ENCODE measurements at regions not wholly inside any gene's neighbourhood (a gene's known extent, or its start where the extent isn't known, plus 50 kb on each side); places are given as distances from the start of the nearest gene placed in this dataset.

DNA sequence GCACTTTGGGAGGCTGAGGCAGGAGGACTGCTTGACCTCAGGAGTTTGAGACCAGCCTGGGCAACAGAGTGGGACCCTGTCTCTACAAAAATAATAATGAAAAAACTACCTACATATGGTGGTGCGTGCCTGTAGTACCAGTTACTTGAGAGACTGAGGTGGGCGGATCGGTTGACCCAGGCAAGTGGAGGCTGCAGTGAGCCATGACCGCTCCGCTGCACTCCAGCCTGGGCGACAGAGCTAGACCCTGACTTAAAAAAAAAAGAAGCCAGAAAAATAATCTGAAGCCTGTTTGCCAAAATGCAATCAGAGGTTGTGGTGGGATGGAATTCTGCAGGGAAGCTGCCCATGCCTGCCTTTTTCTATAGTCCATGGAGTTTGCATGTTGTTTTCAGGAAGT, 50.4 kb upstream of the GGTA1 start:
- Histone ChIP-seq H3K18ac (ENCODE audit: low read length) (no peak overlapping the region), H3K9ac (ENCODE audit: low read length) (no peak overlapping the region), H3K36me3 (ENCODE audit: control insufficient read depth, insufficient read depth, low read length) (no peaks in the 10 kb centered on the region), H3K4me3 (ENCODE audit: low read length) (no peak overlapping the region), H3K79me1 (ENCODE audit: low read length) (no peaks in the 10 kb centered on the region), H2BK5ac (ENCODE audit: low read length) (no peak overlapping the region), H3K27me3 (ENCODE audit: insufficient read depth, low read length, poor library complexity) (no peaks in the 10 kb centered on the region), H3K4me2 (ENCODE audit: low read length) (no peak overlapping the region), H3K4me1 (ENCODE audit: control insufficient read depth, low read depth, low read length) (no peaks in the 10 kb centered on the region), H2BK15ac (replicated peaks; ENCODE audit: low read depth) (no peak overlapping the region), H3K56ac (ENCODE audit: low read length) (no peak overlapping the region), H4K8ac (ENCODE audit: low read depth, low read length) (no peak overlapping the region), H2BK120ac (ENCODE audit: low read depth, low read length) (no peak overlapping the region), H3K79me2 (ENCODE audit: control insufficient read depth, insufficient read depth, low read length) (no peaks in the 10 kb centered on the region), H3K27ac (ENCODE audit: low read depth, low read length) (no peak overlapping the region), H3K4ac (ENCODE audit: low read depth, low read length) (no peak overlapping the region), H4K5ac (ENCODE audit: low read length) (no peak overlapping the region), H2AK5ac (ENCODE audit: low read length) (no peak overlapping the region), H3K23ac (ENCODE audit: low read length) (no peak overlapping the region)
- no peak for DNase-seq
- no CpG with 5 or more reads among the region's 6 CpGs for WGBS (ENCODE audit: extremely low coverage, insufficient coverage, low lambda C conversion rate)

DNA sequence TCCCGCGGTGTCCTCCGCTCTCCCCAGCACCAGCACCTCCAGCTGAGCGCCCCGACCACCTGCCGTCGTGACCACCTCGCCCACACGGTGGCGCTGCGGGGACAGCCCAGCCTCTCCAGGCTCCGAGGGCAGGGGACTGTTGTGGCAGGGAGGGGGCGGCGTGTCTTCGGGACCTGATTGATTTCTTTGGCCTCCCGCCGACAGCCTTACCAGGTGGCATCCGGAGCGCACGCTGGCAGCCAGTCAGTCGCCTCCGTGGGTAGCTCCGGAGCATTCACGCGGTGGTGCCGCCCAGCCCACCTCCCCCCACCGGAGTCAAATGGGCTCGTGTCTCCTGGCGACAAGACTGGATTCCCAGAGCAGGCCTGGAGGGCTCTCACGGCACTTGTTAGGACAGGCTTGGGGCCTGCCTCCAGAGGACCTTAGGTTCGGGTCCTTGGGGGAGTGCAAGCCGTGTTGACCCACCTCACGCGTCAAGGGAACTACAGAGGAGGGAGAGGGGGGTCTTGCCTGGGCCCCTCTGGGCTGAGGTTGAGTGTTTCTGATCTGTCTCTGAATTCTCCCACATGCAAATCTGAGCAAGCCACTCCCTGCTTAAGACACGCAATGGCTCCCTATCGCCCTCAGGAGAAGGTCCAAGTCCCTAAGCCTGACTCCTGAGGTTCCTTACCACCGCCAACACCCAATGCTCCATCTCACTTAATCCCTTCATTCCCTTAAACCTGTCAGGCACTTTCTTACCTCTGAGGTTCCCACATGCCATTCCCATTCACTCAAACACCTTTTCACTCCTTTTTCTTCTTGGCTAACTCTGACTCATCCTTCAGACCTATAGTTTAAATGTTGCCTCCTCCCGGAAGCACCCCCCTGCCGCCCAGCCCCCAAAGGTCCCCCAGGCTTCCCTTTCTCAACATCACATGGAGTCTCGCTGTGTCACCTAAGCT, 51.2 kb upstream of the GGTA1 start:
- Histone ChIP-seq H3K79me1 (ENCODE audit: low read length) (no peaks in the 10 kb centered on the region), H3K4me1 (ENCODE audit: control insufficient read depth, low read depth, low read length) (no peaks in the 10 kb centered on the region), H2AK5ac (ENCODE audit: low read length) (no peak overlapping the region), H3K18ac (ENCODE audit: low read length) (no peak overlapping the region), H3K23ac (ENCODE audit: low read length) (no peak overlapping the region), H3K36me3 (ENCODE audit: control insufficient read depth, insufficient read depth, low read length) (no peaks in the 10 kb centered on the region), H2BK15ac (replicated peaks; ENCODE audit: low read depth) (no peak overlapping the region), H3K27ac (ENCODE audit: low read depth, low read length) (no peak overlapping the region), H3K27me3 (ENCODE audit: insufficient read depth, low read length, poor library complexity) (no peaks in the 10 kb centered on the region), H3K4ac (ENCODE audit: low read depth, low read length) (no peak overlapping the region), H3K9ac (ENCODE audit: low read length) (peak overlapping the region; percentile 51), H3K56ac (ENCODE audit: low read length) (peak overlapping the region; percentile 87), H4K8ac (ENCODE audit: low read depth, low read length) (no peak overlapping the region), H2BK5ac (ENCODE audit: low read length) (no peak overlapping the region), H2BK120ac (ENCODE audit: low read depth, low read length) (no peak overlapping the region), H3K4me2 (ENCODE audit: low read length) (peak overlapping the region; percentile 51), H4K5ac (ENCODE audit: low read length) (no peak overlapping the region), H3K4me3 (ENCODE audit: low read length) (no peak overlapping the region), H3K79me2 (ENCODE audit: control insufficient read depth, insufficient read depth, low read length) (no peaks in the 10 kb centered on the region)
- WGBS (ENCODE audit: extremely low coverage, insufficient coverage, low lambda C conversion rate): no CpG with 5 or more reads among the region's 40 CpGs
- DNase-seq: peak; percentile 87

DNA sequence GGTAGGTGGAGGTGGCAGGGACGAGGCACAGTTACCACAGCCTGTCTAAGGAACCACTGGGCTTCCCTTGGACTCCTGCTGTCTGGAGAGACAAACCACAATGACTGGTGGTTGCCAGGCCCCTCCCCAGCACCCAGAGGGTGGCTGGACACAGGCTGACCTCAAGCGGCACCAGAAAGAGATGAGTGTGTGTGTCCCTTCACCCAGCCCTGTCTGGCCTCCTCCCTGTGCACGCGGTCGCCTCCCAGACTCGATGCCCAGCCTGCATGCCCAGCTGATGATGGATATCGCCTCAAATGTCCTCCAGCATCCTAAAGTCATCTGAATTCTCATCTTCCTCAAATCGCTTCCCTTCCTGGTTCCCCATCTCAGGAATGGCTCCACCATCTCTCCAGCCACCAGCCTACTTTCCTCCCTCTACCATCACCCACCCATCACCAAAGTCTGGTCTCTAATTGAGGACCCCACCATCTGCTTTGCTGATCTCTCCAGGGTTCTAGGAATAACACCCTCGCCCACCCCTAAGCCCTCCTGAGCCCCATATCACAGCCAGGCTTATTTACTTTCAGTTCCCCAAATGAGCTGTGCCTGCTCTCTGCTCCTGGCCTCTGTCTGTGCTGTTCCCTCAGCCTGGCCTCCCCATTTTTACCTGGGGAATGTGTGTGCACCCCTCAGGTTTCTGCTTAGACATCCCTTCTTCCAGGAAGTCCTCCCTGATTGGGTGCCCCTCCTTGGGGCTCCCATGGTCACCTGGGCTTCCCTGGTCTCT, 52.5 kb upstream of the GGTA1 start:
- no CpG with 5 or more reads among the region's 9 CpGs for WGBS (ENCODE audit: extremely low coverage, insufficient coverage, low lambda C conversion rate)
- no peak overlapping the region for H2AK5ac ChIP-seq (ENCODE audit: low read length)
- H4K8ac ChIP-seq (ENCODE audit: low read depth, low read length): no peak overlapping the region
- no peak overlapping the region for H3K56ac ChIP-seq (ENCODE audit: low read length)
- no peak overlapping the region for H2BK15ac ChIP-seq (replicated peaks; ENCODE audit: low read depth)
- no peaks in the 10 kb centered on the region for H3K79me1 ChIP-seq (ENCODE audit: low read length)
- no peak overlapping the region for H3K4me2 ChIP-seq (ENCODE audit: low read length)
- H3K4me3 ChIP-seq (ENCODE audit: low read length): no peak overlapping the region
- no peak overlapping the region for H4K5ac ChIP-seq (ENCODE audit: low read length)
- no peak overlapping the region for H3K18ac ChIP-seq (ENCODE audit: low read length)
- no peaks in the 10 kb centered on the region for H3K79me2 ChIP-seq (ENCODE audit: control insufficient read depth, insufficient read depth, low read length)
- H3K4ac ChIP-seq (ENCODE audit: low read depth, low read length): no peak overlapping the region
- H3K23ac ChIP-seq (ENCODE audit: low read length): no peak overlapping the region
- no peak overlapping the region for H3K27ac ChIP-seq (ENCODE audit: low read depth, low read length)
- H3K4me1 ChIP-seq (ENCODE audit: control insufficient read depth, low read depth, low read length): no peaks in the 10 kb centered on the region
- H2BK5ac ChIP-seq (ENCODE audit: low read length): no peak overlapping the region
- DNase-seq: no peak
- no peaks in the 10 kb centered on the region for H3K27me3 ChIP-seq (ENCODE audit: insufficient read depth, low read length, poor library complexity)
- no peak overlapping the region for H2BK120ac ChIP-seq (ENCODE audit: low read depth, low read length)
- no peaks in the 10 kb centered on the region for H3K36me3 ChIP-seq (ENCODE audit: control insufficient read depth, insufficient read depth, low read length)
- no peak overlapping the region for H3K9ac ChIP-seq (ENCODE audit: low read length)

DNA sequence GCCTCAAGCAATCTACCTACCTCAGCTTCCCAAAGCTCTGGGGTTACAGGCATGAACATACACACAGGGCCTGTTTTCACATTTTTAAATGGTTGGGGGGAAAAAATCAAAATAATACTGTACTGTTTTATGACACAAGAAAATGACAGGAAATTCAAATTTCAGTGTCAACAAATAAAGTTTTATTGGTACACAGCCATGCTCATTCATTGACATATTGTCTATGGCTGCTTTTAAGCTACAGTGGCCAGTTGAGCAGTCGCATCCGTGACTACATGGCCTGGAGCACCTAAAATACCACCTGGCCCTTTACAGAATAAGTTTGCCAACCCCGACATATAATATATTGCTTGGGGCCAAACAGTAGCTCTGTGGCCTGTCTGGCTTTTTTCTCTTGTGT, 56.4 kb upstream of the GGTA1 start:
- no peak for DNase-seq
- Histone ChIP-seq H2BK120ac (ENCODE audit: low read depth, low read length) (no peak overlapping the region), H3K18ac (ENCODE audit: low read length) (no peak overlapping the region), H2BK15ac (replicated peaks; ENCODE audit: low read depth) (no peak overlapping the region), H3K9ac (ENCODE audit: low read length) (no peak overlapping the region), H3K79me1 (ENCODE audit: low read length) (no peaks in the 10 kb centered on the region), H3K4me2 (ENCODE audit: low read length) (no peak overlapping the region), H4K8ac (ENCODE audit: low read depth, low read length) (no peak overlapping the region), H4K5ac (ENCODE audit: low read length) (no peak overlapping the region), H3K4me1 (ENCODE audit: control insufficient read depth, low read depth, low read length) (peaks cover 4% of the 10 kb centered on the region), H3K4ac (ENCODE audit: low read depth, low read length) (no peak overlapping the region), H3K23ac (ENCODE audit: low read length) (no peak overlapping the region), H3K79me2 (ENCODE audit: control insufficient read depth, insufficient read depth, low read length) (no peaks in the 10 kb centered on the region), H3K4me3 (ENCODE audit: low read length) (no peak overlapping the region), H2AK5ac (ENCODE audit: low read length) (no peak overlapping the region), H3K36me3 (ENCODE audit: control insufficient read depth, insufficient read depth, low read length) (no peaks in the 10 kb centered on the region), H3K27me3 (ENCODE audit: insufficient read depth, low read length, poor library complexity) (no peaks in the 10 kb centered on the region), H3K56ac (ENCODE audit: low read length) (no peak overlapping the region), H2BK5ac (ENCODE audit: low read length) (no peak overlapping the region), H3K27ac (ENCODE audit: low read depth, low read length) (no peak overlapping the region)
- no CpG with 5 or more reads among the region's 3 CpGs for WGBS (ENCODE audit: extremely low coverage, insufficient coverage, low lambda C conversion rate)

DNA sequence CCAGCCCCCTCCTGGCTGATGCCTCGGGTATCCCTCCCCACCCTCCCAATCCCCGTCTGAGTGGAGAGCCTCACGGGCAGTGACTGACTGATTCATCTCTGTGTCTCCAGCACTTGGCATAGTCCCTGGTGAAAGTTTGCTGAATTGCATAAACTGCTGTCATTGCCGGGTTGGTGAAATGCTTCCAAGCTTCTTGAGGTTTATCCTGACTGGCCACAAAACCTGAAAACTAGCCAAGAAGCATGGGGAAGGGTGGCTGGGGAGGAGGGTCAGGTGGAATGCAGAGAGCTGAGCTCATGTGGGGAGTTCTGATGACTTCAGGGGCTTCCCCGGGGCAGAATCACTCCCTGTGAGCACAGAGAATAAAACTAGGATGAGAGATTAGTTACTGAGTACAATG, 56.9 kb upstream of the GGTA1 start:
- DNase-seq: no peak
- H3K4me3 ChIP-seq (ENCODE audit: low read length): no peak overlapping the region
- no peaks in the 10 kb centered on the region for H3K79me2 ChIP-seq (ENCODE audit: control insufficient read depth, insufficient read depth, low read length)
- H3K18ac ChIP-seq (ENCODE audit: low read length): no peak overlapping the region
- H3K9ac ChIP-seq (ENCODE audit: low read length): no peak overlapping the region
- no peak overlapping the region for H2BK5ac ChIP-seq (ENCODE audit: low read length)
- H3K23ac ChIP-seq (ENCODE audit: low read length): no peak overlapping the region
- no peaks in the 10 kb centered on the region for H3K27me3 ChIP-seq (ENCODE audit: insufficient read depth, low read length, poor library complexity)
- no peak overlapping the region for H2AK5ac ChIP-seq (ENCODE audit: low read length)
- H3K27ac ChIP-seq (ENCODE audit: low read depth, low read length): no peak overlapping the region
- no peak overlapping the region for H2BK120ac ChIP-seq (ENCODE audit: low read depth, low read length)
- no peak overlapping the region for H4K5ac ChIP-seq (ENCODE audit: low read length)
- no peak overlapping the region for H3K4ac ChIP-seq (ENCODE audit: low read depth, low read length)
- no peaks in the 10 kb centered on the region for H3K79me1 ChIP-seq (ENCODE audit: low read length)
- no peaks in the 10 kb centered on the region for H3K36me3 ChIP-seq (ENCODE audit: control insufficient read depth, insufficient read depth, low read length)
- H3K4me2 ChIP-seq (ENCODE audit: low read length): no peak overlapping the region
- H3K4me1 ChIP-seq (ENCODE audit: control insufficient read depth, low read depth, low read length): peaks cover 4% of the 10 kb centered on the region
- H3K56ac ChIP-seq (ENCODE audit: low read length): no peak overlapping the region
- no peak overlapping the region for H2BK15ac ChIP-seq (replicated peaks; ENCODE audit: low read depth)
- no peak overlapping the region for H4K8ac ChIP-seq (ENCODE audit: low read depth, low read length)
- WGBS (ENCODE audit: extremely low coverage, insufficient coverage, low lambda C conversion rate): no CpG with 5 or more reads among the region's 5 CpGs
